ENCODE measurements at regions not wholly inside any gene's neighbourhood (a gene's known extent, or its start where the extent isn't known, plus 50 kb on each side); places are given as distances from the start of the nearest gene placed in this dataset.

- Histone ChIP-seq H3K36me3 (no peaks in the 10 kb centered on the region), H3K4me1 (no peaks in the 10 kb centered on the region), H3K9me3 (no peaks in the 10 kb centered on the region), H3K27me3 (no peaks in the 10 kb centered on the region), H3K27ac (no peak overlapping the region), H3K4me3 (no peak overlapping the region)
- DNase-seq (ENCODE audit: low spot score): no peak
- TF ChIP-seq CTCF (IDR thresholded peaks at IDR 0.05): no peak
Observed at GRCh38 chr2:212913640-212914306, 237.6 kb downstream of the IKZF2 start.

- H3K4me3 ChIP-seq: no peak overlapping the region
- H3K27ac ChIP-seq: peak overlapping the region in 1 of 2 donors; percentile 56
- no peaks in the 10 kb centered on the region for H3K27me3 ChIP-seq
- no peak for TF ChIP-seq CTCF (IDR thresholded peaks at IDR 0.05)
- no peaks in the 10 kb centered on the region for H3K4me1 ChIP-seq
- H3K36me3 ChIP-seq: no peaks in the 10 kb centered on the region
- no peaks in the 10 kb centered on the region for H3K9me3 ChIP-seq
- no peak for DNase-seq (ENCODE audit: low spot score)
Observed at GRCh38 chr2:212912445-212913103, 238.8 kb downstream of the IKZF2 start.

GRCh38 chr2:212911011-212911410 is 240.4 kb downstream of the IKZF2 start:
- no peak for TF ChIP-seq CTCF (IDR thresholded peaks at IDR 0.05)
- Histone ChIP-seq H3K36me3 (no peaks in the 10 kb centered on the region), H3K27ac (no peak overlapping the region), H3K9me3 (no peaks in the 10 kb centered on the region), H3K4me3 (no peak overlapping the region), H3K4me1 (no peaks in the 10 kb centered on the region), H3K27me3 (no peaks in the 10 kb centered on the region)
- no peak for DNase-seq (ENCODE audit: low spot score)

DNA sequence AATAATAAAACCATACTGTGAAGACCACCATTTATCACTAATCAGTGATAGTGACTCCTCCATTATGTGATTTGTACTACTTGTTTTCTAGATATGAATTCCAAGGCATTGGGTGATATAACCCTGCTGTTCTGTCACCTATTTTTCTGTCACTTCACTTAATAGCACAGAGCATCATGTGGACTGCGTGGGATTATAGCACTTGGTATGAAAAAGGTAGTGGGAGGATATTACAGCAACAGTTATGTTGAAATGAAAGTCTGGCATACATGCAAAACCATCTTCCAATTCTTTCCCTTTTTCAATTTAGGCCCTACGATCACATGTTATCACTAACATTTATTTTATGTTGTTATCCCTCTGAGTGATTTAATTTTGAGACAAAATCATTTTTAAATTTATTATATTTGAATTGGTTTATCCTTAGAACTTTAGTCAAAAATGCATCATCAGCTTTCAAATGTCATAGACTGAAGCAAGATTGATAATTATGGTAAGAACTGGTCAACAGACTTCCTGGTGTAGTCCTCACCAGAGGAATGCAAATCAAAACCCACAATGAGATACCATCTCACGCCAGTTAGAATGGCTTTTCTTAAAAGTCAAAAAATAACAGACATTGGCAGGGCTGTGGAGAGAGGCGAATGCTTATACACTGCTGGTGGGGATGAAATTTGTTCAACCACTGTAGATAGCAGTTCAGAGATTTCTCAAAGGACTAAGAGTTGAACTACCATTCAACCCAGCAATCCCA is 242.6 kb downstream of the IKZF2 start:
- TF ChIP-seq CTCF (IDR thresholded peaks at IDR 0.05): no peak
- Histone ChIP-seq H3K4me3 (no peak overlapping the region), H3K27me3 (no peaks in the 10 kb centered on the region), H3K4me1 (no peaks in the 10 kb centered on the region), H3K36me3 (no peaks in the 10 kb centered on the region), H3K27ac (no peak overlapping the region), H3K9me3 (no peaks in the 10 kb centered on the region)
- no peak for DNase-seq (ENCODE audit: low spot score)

DNA sequence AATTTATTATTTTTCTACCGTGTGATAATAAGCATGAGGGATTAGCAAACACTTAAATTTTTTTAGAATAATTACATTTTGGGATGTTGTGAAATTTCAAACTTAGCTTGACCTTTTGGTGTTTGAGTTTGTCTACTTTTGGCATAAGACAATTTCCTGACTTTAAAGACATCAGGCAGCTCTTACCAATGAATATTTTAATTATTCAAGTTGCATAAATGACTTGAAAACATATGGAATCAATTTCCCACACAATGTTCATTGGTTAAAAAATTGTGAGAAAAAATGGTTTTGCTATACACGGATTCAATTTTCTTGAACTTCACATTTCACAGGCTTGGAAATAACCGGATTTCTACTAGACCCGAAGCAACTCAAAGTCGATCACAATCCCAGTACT is 243.4 kb downstream of the IKZF2 start:
- TF ChIP-seq CTCF (IDR thresholded peaks at IDR 0.05): no peak
- no peak overlapping the region for H3K4me3 ChIP-seq
- H3K27me3 ChIP-seq: no peaks in the 10 kb centered on the region
- no peaks in the 10 kb centered on the region for H3K36me3 ChIP-seq
- DNase-seq (ENCODE audit: low spot score): no peak
- no peaks in the 10 kb centered on the region for H3K9me3 ChIP-seq
- no peak overlapping the region for H3K27ac ChIP-seq
- no peaks in the 10 kb centered on the region for H3K4me1 ChIP-seq

Data from right atrium auricular region (tissue), 2 donors.